ENCODE measurements at regions not wholly inside any gene's neighbourhood (a gene's known extent, or its start where the extent isn't known, plus 50 kb on each side); places are given as distances from the start of the nearest gene placed in this dataset.

- no peak overlapping the region for H3K23ac ChIP-seq (ENCODE audit: low read depth, low read length)
- no peak overlapping the region for H4K8ac ChIP-seq (ENCODE audit: low read depth in 2 of 2, low read length in 2 of 2)
- H3K9ac ChIP-seq (ENCODE audit: low read depth, low read length) = no peak overlapping the region
- H3K56ac ChIP-seq (ENCODE audit: extremely low read depth, insufficient read depth, low read length) = no peak overlapping the region
- H3K4me1 ChIP-seq (ENCODE audit: control insufficient read depth, insufficient read depth, low read length) = no peaks in the 10 kb centered on the region
- no peak overlapping the region for H2BK15ac ChIP-seq (ENCODE audit: low read depth, low read length)
- no peak for DNase-seq
- H3K4me2 ChIP-seq (ENCODE audit: low read depth, low read length) = no peak overlapping the region
- ChIA-PET CTCF (no interaction called here), POLR2A (ENCODE audit: unreplicated experiment) (no interaction called here)
- H2AK9ac ChIP-seq (replicated peaks; ENCODE audit: low read depth, low read length, poor library complexity) = no peak overlapping the region
- WGBS, 2 experiments (ENCODE audit: extremely low coverage in 2 of 2, insufficient read length in 1 of 2) = no CpG with 5 or more reads among the region's 3 CpGs
- H2BK20ac ChIP-seq (ENCODE audit: low read depth, low read length) = no peak overlapping the region
- H3K18ac ChIP-seq (ENCODE audit: low read depth, low read length) = no peak overlapping the region
- H3K14ac ChIP-seq (replicated peaks; ENCODE audit: low read depth, low read length) = no peak overlapping the region
- ATAC-seq (ENCODE audit: low read depth) = no peak
- H3K9me3 ChIP-seq (ENCODE audit: control insufficient read depth, insufficient read depth, low read length) = no peaks in the 10 kb centered on the region
- no peak overlapping the region for H2BK120ac ChIP-seq (ENCODE audit: low read depth, low read length)
- no peaks in the 10 kb centered on the region for H3K9me1 ChIP-seq (ENCODE audit: insufficient read depth, low read length)
- no TSS peak for BruUV-seq (replicated peaks)
- H4K5ac ChIP-seq (ENCODE audit: low read depth, low read length) = no peak overlapping the region
- dilution Hi-C loops (cut with HindIII; ENCODE audit: low sequenced_read_pairs, unreplicated experiment) = no loop called here
- no peak overlapping the region for H3K27ac ChIP-seq (ENCODE audit: insufficient read depth, low read length)
- H4K91ac ChIP-seq (ENCODE audit: insufficient read depth, low read depth, low read length) = no peak overlapping the region
- no peak overlapping the region for H2BK5ac ChIP-seq (ENCODE audit: low read depth, low read length, poor library complexity, severe bottlenecking)
- TF ChIP-seq RCOR1 (IDR thresholded peaks at IDR 0.05; ENCODE audit: insufficient replicate concordance, low read length) = no peak
- TF ChIP-seq CTCF (conservative IDR thresholded peaks at IDR 0.05; ENCODE audit: low read depth, low read length) = no peak
- no peak for TF ChIP-seq CHD1 (IDR thresholded peaks at IDR 0.05; ENCODE audit: low read depth, low read length)
- TF ChIP-seq BHLHE40 (IDR thresholded peaks at IDR 0.05; ENCODE audit: low read depth, low read length) = no peak
- TF ChIP-seq SMC3 (IDR thresholded peaks at IDR 0.05; ENCODE audit: low read depth, low read length) = no peak
- no peak for TF ChIP-seq MAZ (IDR thresholded peaks at IDR 0.05; ENCODE audit: borderline replicate concordance, low read depth, low read length)
- TF ChIP-seq NFE2L2 (IDR thresholded peaks at IDR 0.05; ENCODE audit: low read depth, low read length) = no peak
- no peak for TF ChIP-seq USF2 (IDR thresholded peaks at IDR 0.05; ENCODE audit: low read depth, low read length)
- TF ChIP-seq CEBPB (IDR thresholded peaks at IDR 0.05; ENCODE audit: low read depth, low read length) = no peak
- TF ChIP-seq MXI1 (IDR thresholded peaks at IDR 0.05; ENCODE audit: borderline replicate concordance, low read depth, low read length) = no peak
- no peak for TF ChIP-seq ELK1 (IDR thresholded peaks at IDR 0.05; ENCODE audit: borderline replicate concordance, low read depth, low read length)
- TF ChIP-seq MAFK (IDR thresholded peaks at IDR 0.05; ENCODE audit: low read depth, low read length) = no peak
- H3K27me3 ChIP-seq (ENCODE audit: control insufficient read depth, insufficient read depth, low read length) = peaks cover 13% of the 10 kb centered on the region
- no peaks in the 10 kb centered on the region for H3K36me3 ChIP-seq (ENCODE audit: control insufficient read depth, insufficient read depth, low read length)
- H3K4ac ChIP-seq (ENCODE audit: low read depth, low read length) = no peak overlapping the region
- intact Hi-C loops (cut with micrococcal nuclease) = no loop called here
- no peak overlapping the region for H3K4me3 ChIP-seq (ENCODE audit: insufficient read depth, low read depth, low read length)
- H2AFZ ChIP-seq (replicated peaks; ENCODE audit: low read length, poor library complexity) = no peak overlapping the region
- in situ Hi-C loops (cut with MboI; ENCODE audit: low sequenced_read_pairs) = no loop called here
- no peaks in the 10 kb centered on the region for H4K20me1 ChIP-seq (ENCODE audit: insufficient read depth, low read length)
- H2AK5ac ChIP-seq (ENCODE audit: low read depth, low read length) = no peak overlapping the region
- H3K79me1 ChIP-seq (ENCODE audit: low read depth in 1 of 2, low read length in 2 of 2) = no peaks in the 10 kb centered on the region
These were observed 88.9 kb upstream of the WAC start for GRCh38 chr10:28444031-28444430.

Data from IMR-90 (cell line).